GM23338 (cell line): ENCODE measurements at regions not wholly inside any gene's neighbourhood (a gene's known extent, or its start where the extent isn't known, plus 50 kb on each side); places are given as distances from the start of the nearest gene placed in this dataset.

Source experiments
- ATAC-seq: fragments of 200-7000 bp; cut with Tn5 transposase; 3 replicates; pipeline ENCODE4 v1.9.1; 2020
- DNase-seq: peaks from one replicate; pipeline ENCODE4 v3.0.0-alpha.2; 2015; ENCODE audit warnings: low spot score
- H2AFZ ChIP-seq: fragments of 200-600 bp; sonication (generic); 2 replicates; pipeline ENCODE4 v1.8.0; 2016; ENCODE audit warnings: antibody characterized with exemption, mild to moderate bottlenecking, moderate library complexity
- H3F3A ChIP-seq: fragments of 200-600 bp; sonication (generic); replicated peaks from 2 replicates; pipeline ENCODE4 v1.8.0; 2017; ENCODE audit warnings: antibody characterized with exemption, mixed run types, low read depth
- H3K27ac ChIP-seq: fragments of 200-600 bp; sonication (generic); 2 replicates; pipeline ENCODE4 v1.6.1; 2016; ENCODE audit warnings: low read depth
- H3K27me3 ChIP-seq: fragments of 200-600 bp; sonication (generic); 2 replicates; pipeline ENCODE4 v1.8.0; 2016; ENCODE audit warnings: mild to moderate bottlenecking, mixed run types, moderate library complexity; ENCODE audit not compliant: insufficient read depth
- H3K36me3 ChIP-seq: fragments of 200-600 bp; sonication (generic); 2 replicates; pipeline ENCODE4 v1.8.0; 2016; ENCODE audit warnings: mild to moderate bottlenecking; ENCODE audit not compliant: insufficient read depth
- H3K4me1 ChIP-seq: fragments of 200-600 bp; sonication (generic); 2 replicates; pipeline ENCODE4 v1.8.0; 2016; ENCODE audit warnings: mild to moderate bottlenecking, moderate library complexity; ENCODE audit not compliant: insufficient read depth
- H3K4me2 ChIP-seq: fragments of 200-600 bp; sonication (generic); 2 replicates; pipeline ENCODE4 v1.7.1; 2017; ENCODE audit warnings: mixed run types
- H3K4me3 ChIP-seq: fragments of 200-600 bp; sonication (generic); 2 replicates; pipeline ENCODE4 v1.6.1; 2016; ENCODE audit warnings: mixed run types
- H3K79me2 ChIP-seq: fragments of 200-600 bp; sonication (generic); replicated peaks from 2 replicates; pipeline ENCODE4 v1.8.0; 2017; ENCODE audit warnings: mild to moderate bottlenecking; ENCODE audit not compliant: insufficient read depth
- H3K9me2 ChIP-seq: fragments of 200-600 bp; sonication (generic); 2 replicates; pipeline ENCODE4 v1.8.0; 2017; ENCODE audit not compliant: insufficient read depth
- H4K20me1 ChIP-seq: fragments of 200-600 bp; sonication (generic); replicated peaks from 2 replicates; pipeline ENCODE4 v1.8.0; 2017; ENCODE audit warnings: mild to moderate bottlenecking; ENCODE audit not compliant: insufficient read depth
- H3K27ac Mint-ChIP-seq: 2 replicates; pipeline ENCODE4 v1.8.0; 2020; ENCODE audit warnings: inconsistent platforms, mild to moderate bottlenecking, moderate library complexity, mixed read lengths
- H3K27me3 Mint-ChIP-seq: 3 replicates; pipeline ENCODE4 v1.8.0; 2022; ENCODE audit warnings: low read depth, mild to moderate bottlenecking, moderate library complexity, mixed read lengths, inconsistent platforms; ENCODE audit not compliant: insufficient read depth, poor library complexity
- H3K36me3 Mint-ChIP-seq: 3 replicates; pipeline ENCODE4 v1.8.0; 2021; ENCODE audit warnings: low read depth, mild to moderate bottlenecking, inconsistent platforms, moderate library complexity, mixed read lengths
- H3K4me1 Mint-ChIP-seq: 3 replicates; pipeline ENCODE4 v1.8.0; 2020; ENCODE audit warnings: mild to moderate bottlenecking, inconsistent platforms, mixed read lengths
- H3K4me3 Mint-ChIP-seq: 3 replicates; pipeline ENCODE4 v1.8.0; 2021; ENCODE audit warnings: moderate library complexity, mild to moderate bottlenecking, inconsistent platforms, mixed read lengths
- H3K9me3 Mint-ChIP-seq: 3 replicates; pipeline ENCODE4 v1.8.0; 2020; ENCODE audit warnings: moderate library complexity, mild to moderate bottlenecking, inconsistent platforms, mixed read lengths
- CREB1 ChIP-seq: fragments of 250-450 bp; sonication (Bioruptor Pico); IDR thresholded peaks from 2 replicates; pipeline ENCODE4 v1.5.0; 2020; ENCODE audit warnings: low read depth, mild to moderate bottlenecking, moderate library complexity
- CTCF ChIP-seq, 2 experiments: fragments of 200-600 bp in 1 of 2; sonication (generic) in 1 of 2; conservative IDR thresholded peaks; 2 replicates each; pipeline versions ENCODE4 v1.5.1 to v1.6.1; 2016 to 2017; ENCODE audit warnings: antibody characterized with exemption in 2 of 2, low read depth in 2 of 2, mild to moderate bottlenecking in 2 of 2, moderate library complexity in 1 of 2
- ETS1 ChIP-seq: IDR thresholded peaks from 2 replicates; pipeline ENCODE4 v1.6.1; 2016; ENCODE audit warnings: antibody characterized with exemption
- EZH2 ChIP-seq: fragments of 200-600 bp; sonication (generic); IDR thresholded peaks from one replicate; pipeline ENCODE4 v1.8.0; 2017; ENCODE audit warnings: antibody characterized with exemption, mild to moderate bottlenecking, low read depth; ENCODE audit not compliant: unreplicated experiment
- EZH2phosphoT487 ChIP-seq: fragments of 200-600 bp; sonication (generic); IDR thresholded peaks from one replicate; pipeline ENCODE4 v1.8.1; 2018; ENCODE audit warnings: antibody characterized with exemption; ENCODE audit not compliant: unreplicated experiment
- JUNB ChIP-seq: IDR thresholded peaks from one replicate; pipeline ENCODE4 v1.6.1; 2016; ENCODE audit warnings: antibody characterized with exemption; ENCODE audit not compliant: unreplicated experiment
- NANOG ChIP-seq: IDR thresholded peaks from 2 replicates; pipeline ENCODE4 v1.6.1; 2016; ENCODE audit warnings: antibody characterized with exemption, borderline replicate concordance
- POLR2AphosphoS5 ChIP-seq: IDR thresholded peaks from 2 replicates; pipeline ENCODE4 v1.6.1; 2016; ENCODE audit warnings: antibody characterized with exemption, low read depth
- REST ChIP-seq: IDR thresholded peaks from one replicate; pipeline ENCODE4 v1.6.1; 2018; ENCODE audit warnings: antibody characterized with exemption; ENCODE audit not compliant: unreplicated experiment
- STAT1 ChIP-seq: IDR thresholded peaks from one replicate; pipeline ENCODE4 v1.6.1; 2016; ENCODE audit warnings: antibody characterized with exemption; ENCODE audit not compliant: unreplicated experiment
- ZNF331 ChIP-seq: fragments of 250-450 bp; sonication (Bioruptor Pico); IDR thresholded peaks from 2 replicates; pipeline ENCODE4 v1.5.0; 2020; ENCODE audit warnings: low read depth, mild to moderate bottlenecking, moderate library complexity
- ZNF462 ChIP-seq: fragments of 250-450 bp; sonication (Bioruptor Pico); IDR thresholded peaks from 2 replicates; pipeline ENCODE4 v1.5.0; 2020; ENCODE audit warnings: mild to moderate bottlenecking, moderate library complexity

GRCh38 chr6:21306546-21306945 lies 287.0 kb upstream of the SOX4 start:
- no peak for ATAC-seq
- peaks cover 7% of the 10 kb centered on the region for H3K4me1 Mint-ChIP-seq
- H3K4me1 ChIP-seq, result no peaks in the 10 kb centered on the region

More at GRCh38 chr6:21306546-21306945, 287.0 kb upstream of the SOX4 start:
- no peak overlapping the region for H3K4me2 ChIP-seq
- no peak for DNase-seq
- no peak overlapping the region for H3K27ac ChIP-seq
- no peaks in the 10 kb centered on the region for H3K79me2 ChIP-seq
- H3K9me3 Mint-ChIP-seq, result peaks cover 3% of the 10 kb centered on the region; the same call in 2 of the 3 replicates
- TF ChIP-seq ZNF331 (CRISPR knock-in tag) (no peak), REST (no peak), JUNB (no peak), CREB1 (CRISPR knock-in tag) (no peak), CTCF (conservative IDR thresholded peaks at IDR 0.05; ENCODE audit: low read depth in 2 of 2) (no peak), EZH2phosphoT487 (no peak), ZNF462 (CRISPR knock-in tag) (no peak), STAT1 (no peak), POLR2AphosphoS5 (no peak), EZH2 (no peak), ETS1 (no peak), NANOG (no peak)
- peaks cover 3% of the 10 kb centered on the region; the same call in 2 of the 3 replicates for H3K36me3 Mint-ChIP-seq
- no peaks in the 10 kb centered on the region for H3F3A ChIP-seq
- H3K27ac Mint-ChIP-seq, result no peak overlapping the region
- H2AFZ ChIP-seq, result no peak overlapping the region
- H3K27me3 Mint-ChIP-seq, result peaks cover 1% of the 10 kb centered on the region
- no peaks in the 10 kb centered on the region for H3K27me3 ChIP-seq
- no peaks in the 10 kb centered on the region for H3K9me2 ChIP-seq
- H3K36me3 ChIP-seq, result no peaks in the 10 kb centered on the region
- no peaks in the 10 kb centered on the region for H4K20me1 ChIP-seq
- no peak overlapping the region for H3K4me3 ChIP-seq
- no peak overlapping the region for H3K4me3 Mint-ChIP-seq
